Activated naive CD4-positive, alpha-beta T cell treated with anti-CD3 and anti-CD28 coated beads, Interleukin-2, amount 50 U/mL, for 24 hours (primary cell): ENCODE measurements at regions not wholly inside any gene's neighbourhood (a gene's known extent, or its start where the extent isn't known, plus 50 kb on each side); places are given as distances from the start of the nearest gene placed in this dataset.

Experiments used
- H3K27ac Mint-ChIP-seq: one replicate; pipeline ENCODE4 v1.8.0; 2021; ENCODE audit warnings: mild to moderate bottlenecking, mixed read lengths
- H3K27me3 Mint-ChIP-seq: one replicate; pipeline ENCODE4 v1.8.0; 2021; ENCODE audit warnings: mixed read lengths
- H3K36me3 Mint-ChIP-seq: one replicate; pipeline ENCODE4 v1.8.0; 2021; ENCODE audit warnings: mixed read lengths
- H3K4me1 Mint-ChIP-seq: one replicate; pipeline ENCODE4 v1.8.0; 2021; ENCODE audit warnings: mixed read lengths
- H3K4me3 Mint-ChIP-seq: one replicate; pipeline ENCODE4 v1.8.0; 2021; ENCODE audit warnings: mild to moderate bottlenecking, mixed read lengths
- H3K9me3 Mint-ChIP-seq: one replicate; pipeline ENCODE4 v1.8.0; 2021; ENCODE audit warnings: mixed read lengths

GRCh38 chr3:159319156-159319555 is 517.3 kb downstream of the MFSD1 start:
- Mint-ChIP-seq H3K4me1 (no peaks in the 10 kb centered on the region), H3K4me3 (no peak overlapping the region), H3K27me3 (peaks cover 3% of the 10 kb centered on the region)

GRCh38 chr3:159322322-159322939 is 520.6 kb downstream of the MFSD1 start:
- H3K9me3 Mint-ChIP-seq, result no peaks in the 10 kb centered on the region
- no peaks in the 10 kb centered on the region for H3K4me1 Mint-ChIP-seq
- H3K27me3 Mint-ChIP-seq, result peaks cover 2% of the 10 kb centered on the region
- no peaks in the 10 kb centered on the region for H3K36me3 Mint-ChIP-seq
- H3K4me3 Mint-ChIP-seq, result no peak overlapping the region
- no peak overlapping the region for H3K27ac Mint-ChIP-seq

More at GRCh38 chr3:159319156-159319555, 517.3 kb downstream of the MFSD1 start:
- no peaks in the 10 kb centered on the region for H3K9me3 Mint-ChIP-seq
- H3K36me3 Mint-ChIP-seq, result no peaks in the 10 kb centered on the region
- H3K27ac Mint-ChIP-seq, result no peak overlapping the region

- Mint-ChIP-seq H3K4me1 (no peaks in the 10 kb centered on the region), H3K36me3 (no peaks in the 10 kb centered on the region), H3K27ac (no peak overlapping the region), H3K9me3 (no peaks in the 10 kb centered on the region), H3K27me3 (peaks cover 2% of the 10 kb centered on the region), H3K4me3 (no peak overlapping the region)
These were observed 522.0 kb downstream of the MFSD1 start for GRCh38 chr3:159323848-159324247.

- H3K4me3 Mint-ChIP-seq, result no peak overlapping the region
- no peaks in the 10 kb centered on the region for H3K9me3 Mint-ChIP-seq
- peaks cover 2% of the 10 kb centered on the region for H3K27me3 Mint-ChIP-seq
- no peaks in the 10 kb centered on the region for H3K36me3 Mint-ChIP-seq
- H3K4me1 Mint-ChIP-seq, result no peaks in the 10 kb centered on the region
- no peak overlapping the region for H3K27ac Mint-ChIP-seq
These were observed 525.1 kb downstream of the MFSD1 start for GRCh38 chr3:159326998-159327397.

GRCh38 chr3:159332535-159333099 is 530.8 kb downstream of the MFSD1 start:
- no peak overlapping the region for H3K27ac Mint-ChIP-seq

GRCh38 chr3:159339131-159339530 is 537.3 kb downstream of the MFSD1 start:
- H3K27ac Mint-ChIP-seq, result no peak overlapping the region
- no peaks in the 10 kb centered on the region for H3K36me3 Mint-ChIP-seq
- no peak overlapping the region for H3K4me3 Mint-ChIP-seq
- peaks cover 14% of the 10 kb centered on the region for H3K9me3 Mint-ChIP-seq
- H3K4me1 Mint-ChIP-seq, result no peaks in the 10 kb centered on the region
- no peaks in the 10 kb centered on the region for H3K27me3 Mint-ChIP-seq

More at GRCh38 chr3:159332535-159333099, 530.8 kb downstream of the MFSD1 start:
- Mint-ChIP-seq H3K36me3 (no peaks in the 10 kb centered on the region), H3K4me1 (no peaks in the 10 kb centered on the region), H3K27me3 (no peaks in the 10 kb centered on the region), H3K4me3 (no peak overlapping the region), H3K9me3 (peaks cover 1% of the 10 kb centered on the region)

- peaks cover 14% of the 10 kb centered on the region for H3K9me3 Mint-ChIP-seq
- no peak overlapping the region for H3K27ac Mint-ChIP-seq
- H3K4me1 Mint-ChIP-seq, result no peaks in the 10 kb centered on the region
- no peaks in the 10 kb centered on the region for H3K36me3 Mint-ChIP-seq
- H3K27me3 Mint-ChIP-seq, result no peaks in the 10 kb centered on the region
- no peak overlapping the region for H3K4me3 Mint-ChIP-seq
These were observed 539.1 kb downstream of the MFSD1 start for GRCh38 chr3:159340877-159341500.

- no peaks in the 10 kb centered on the region for H3K4me1 Mint-ChIP-seq
- no peak overlapping the region for H3K4me3 Mint-ChIP-seq
- no peaks in the 10 kb centered on the region for H3K9me3 Mint-ChIP-seq
- no peaks in the 10 kb centered on the region for H3K36me3 Mint-ChIP-seq
- no peak overlapping the region for H3K27ac Mint-ChIP-seq
- no peaks in the 10 kb centered on the region for H3K27me3 Mint-ChIP-seq
These were observed 544.5 kb downstream of the MFSD1 start for GRCh38 chr3:159346271-159346903.

- Mint-ChIP-seq H3K36me3 (no peaks in the 10 kb centered on the region), H3K4me1 (no peaks in the 10 kb centered on the region), H3K27ac (no peak overlapping the region), H3K27me3 (no peaks in the 10 kb centered on the region), H3K9me3 (no peaks in the 10 kb centered on the region), H3K4me3 (no peak overlapping the region)
These were observed 546.6 kb downstream of the MFSD1 start for GRCh38 chr3:159348431-159348830.

GRCh38 chr3:159356606-159357005 is 554.8 kb downstream of the MFSD1 start:
- Mint-ChIP-seq H3K36me3 (no peaks in the 10 kb centered on the region), H3K27me3 (no peaks in the 10 kb centered on the region), H3K4me1 (no peaks in the 10 kb centered on the region)

GRCh38 chr3:159364511-159364910 is 562.7 kb downstream of the MFSD1 start:
- no peak overlapping the region for H3K4me3 Mint-ChIP-seq
- H3K9me3 Mint-ChIP-seq, result no peaks in the 10 kb centered on the region
- no peak overlapping the region for H3K27ac Mint-ChIP-seq
- H3K36me3 Mint-ChIP-seq, result no peaks in the 10 kb centered on the region
- H3K4me1 Mint-ChIP-seq, result no peaks in the 10 kb centered on the region
- H3K27me3 Mint-ChIP-seq, result no peaks in the 10 kb centered on the region

More at GRCh38 chr3:159356606-159357005, 554.8 kb downstream of the MFSD1 start:
- Mint-ChIP-seq H3K4me3 (no peak overlapping the region), H3K9me3 (no peaks in the 10 kb centered on the region), H3K27ac (no peak overlapping the region)

GRCh38 chr3:159366476-159366875 is 564.6 kb downstream of the MFSD1 start:
- Mint-ChIP-seq H3K9me3 (no peaks in the 10 kb centered on the region), H3K27ac (no peak overlapping the region), H3K36me3 (no peaks in the 10 kb centered on the region), H3K4me1 (no peaks in the 10 kb centered on the region), H3K27me3 (no peaks in the 10 kb centered on the region), H3K4me3 (no peak overlapping the region)

GRCh38 chr3:159371961-159372360 is 570.1 kb downstream of the MFSD1 start:
- Mint-ChIP-seq H3K9me3 (no peaks in the 10 kb centered on the region), H3K4me3 (no peak overlapping the region), H3K27me3 (no peaks in the 10 kb centered on the region), H3K27ac (no peak overlapping the region), H3K4me1 (no peaks in the 10 kb centered on the region), H3K36me3 (no peaks in the 10 kb centered on the region)

- Mint-ChIP-seq H3K4me1 (no peaks in the 10 kb centered on the region), H3K9me3 (no peaks in the 10 kb centered on the region), H3K4me3 (no peak overlapping the region), H3K36me3 (no peaks in the 10 kb centered on the region), H3K27me3 (no peaks in the 10 kb centered on the region), H3K27ac (no peak overlapping the region)
These were observed 576.7 kb downstream of the MFSD1 start for GRCh38 chr3:159378396-159379194.

- H3K4me1 Mint-ChIP-seq, result no peaks in the 10 kb centered on the region
- H3K27me3 Mint-ChIP-seq, result no peaks in the 10 kb centered on the region
- peaks cover 2% of the 10 kb centered on the region for H3K9me3 Mint-ChIP-seq
- H3K4me3 Mint-ChIP-seq, result no peak overlapping the region
- H3K36me3 Mint-ChIP-seq, result no peaks in the 10 kb centered on the region
- no peak overlapping the region for H3K27ac Mint-ChIP-seq
These were observed 579.0 kb downstream of the MFSD1 start for GRCh38 chr3:159380891-159381290.
